HG03108 (cell line): ENCODE measurements at regions not wholly inside any gene's neighbourhood (a gene's known extent, or its start where the extent isn't known, plus 50 kb on each side); places are given as distances from the start of the nearest gene placed in this dataset.
"Not testable (repeated sequence)": the region's sequence is repeated elsewhere in the genome, so short reads cannot be mapped to it uniquely, and the experiment has no call there.

ENCODE experiments used
- ATAC-seq: cut with Tn5 transposase; IDR thresholded peaks from one replicate; pipeline ENCODE4 v1.9.1; 2021; ENCODE audit warnings: moderate library complexity; ENCODE audit not compliant: unreplicated experiment

- no peak for ATAC-seq
These were observed 944.7 kb upstream of the NDST4 start for GRCh38 chr4:116058129-116058528.

- ATAC-seq = no peak
These were observed 942.7 kb upstream of the NDST4 start for GRCh38 chr4:116055857-116056827.

GRCh38 chr4:116027311-116027710 is 913.9 kb upstream of the NDST4 start:
- no peak for ATAC-seq

DNA sequence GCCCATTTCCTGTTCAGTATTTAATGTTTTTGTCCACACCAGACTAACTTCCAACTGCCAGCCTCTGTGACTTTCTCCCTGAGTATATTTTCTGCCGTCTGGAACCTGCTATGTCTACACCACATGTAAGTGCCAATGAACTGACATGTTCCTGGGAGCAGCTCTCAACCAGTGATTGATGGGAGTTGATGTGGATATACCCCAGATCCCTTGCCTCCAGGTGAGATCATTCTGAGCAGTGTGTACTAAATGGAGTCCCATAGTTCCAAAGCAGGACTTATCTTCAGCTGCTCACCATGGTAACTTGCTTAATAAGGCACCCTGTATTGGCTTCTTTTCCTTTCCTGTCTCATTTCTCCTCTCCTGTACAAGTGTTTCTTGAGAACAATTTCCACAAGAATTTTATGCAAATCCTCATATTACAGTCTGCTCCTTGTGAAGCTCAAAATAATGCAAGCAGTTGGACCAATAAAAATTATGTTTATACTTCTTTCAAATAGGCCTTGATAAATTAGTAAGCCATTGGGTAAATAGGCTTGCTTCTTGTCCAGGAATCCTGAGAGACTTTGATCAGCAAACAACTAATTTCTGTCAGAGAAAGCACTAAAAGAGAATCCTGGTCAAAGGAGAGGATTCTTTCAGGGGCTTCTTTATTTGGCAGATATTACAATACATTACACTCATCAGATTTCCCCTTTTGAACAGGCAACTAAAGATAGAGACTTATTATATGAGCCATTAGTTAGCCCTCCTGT is 911.7 kb upstream of the NDST4 start:
- no peak for ATAC-seq

GRCh38 chr4:116023049-116023448 is 909.6 kb upstream of the NDST4 start:
- no peak for ATAC-seq

- ATAC-seq = no peak
These were observed 906.8 kb upstream of the NDST4 start for GRCh38 chr4:116020141-116020722.

DNA sequence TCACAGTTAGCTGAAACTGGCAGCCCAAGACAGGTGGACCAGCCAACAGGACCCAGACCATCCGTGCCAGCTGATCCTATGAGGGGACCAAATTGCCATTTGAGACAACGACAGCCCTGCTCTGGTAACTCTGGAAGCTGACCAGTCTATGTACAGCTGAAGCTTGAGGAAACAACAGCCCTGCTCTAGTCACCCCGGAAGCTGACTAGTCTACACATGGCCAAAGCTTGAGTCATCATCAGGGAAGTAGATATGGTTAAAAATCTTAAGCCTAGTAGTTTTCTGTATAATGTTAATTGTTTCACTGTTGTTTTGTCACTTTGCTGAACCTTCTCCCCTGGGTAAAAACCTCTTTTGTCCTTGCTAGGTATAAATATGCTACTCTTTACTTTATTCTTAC is 905.4 kb upstream of the NDST4 start:
- no peak for ATAC-seq

- ATAC-seq = no peak
These were observed 902.8 kb upstream of the NDST4 start for GRCh38 chr4:116016201-116016600.

DNA sequence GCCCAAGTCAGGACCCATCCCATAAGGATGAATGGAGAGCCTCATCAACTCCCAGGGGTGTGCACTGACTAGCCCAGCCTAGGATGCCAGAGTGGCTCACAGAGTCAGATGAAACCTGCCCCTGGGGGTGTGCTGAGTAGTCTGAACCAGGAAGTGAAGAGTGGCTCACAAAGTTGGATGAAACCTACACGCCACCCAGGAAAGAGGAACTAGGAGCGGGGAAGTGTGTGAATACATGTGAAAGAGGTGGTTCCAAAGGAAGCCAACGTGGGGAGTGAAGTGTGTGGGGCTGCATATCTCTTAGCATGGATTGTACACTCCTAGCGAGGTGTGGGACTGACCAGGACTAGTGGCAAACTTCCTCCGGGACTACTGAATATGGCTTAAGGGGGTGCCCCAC is 902.1 kb upstream of the NDST4 start:
- no peak for ATAC-seq

DNA sequence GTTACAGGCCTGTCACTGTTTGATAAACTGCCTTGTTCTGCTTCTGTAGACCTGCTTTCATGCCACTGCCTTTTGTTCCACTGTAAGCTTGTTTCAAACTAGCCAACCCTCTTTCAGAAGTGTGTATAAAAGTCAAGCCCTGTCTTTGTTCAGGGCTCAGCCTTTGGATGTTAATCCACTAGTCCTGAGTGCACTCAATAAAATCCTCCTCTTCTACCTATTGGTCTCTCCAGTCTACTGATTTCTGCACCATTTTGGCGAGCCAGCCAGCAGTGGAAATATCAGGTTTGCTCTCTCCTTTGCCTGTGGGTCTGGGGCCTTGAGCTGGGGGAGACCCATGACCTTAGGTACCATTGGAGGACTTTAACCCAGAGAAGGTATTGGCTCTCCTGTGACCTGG is 901.6 kb upstream of the NDST4 start:
- ATAC-seq = no peak

GRCh38 chr4:116010923-116011322 is 897.5 kb upstream of the NDST4 start:
- ATAC-seq = no peak

GRCh38 chr4:116005806-116006088 is 892.3 kb upstream of the NDST4 start:
- ATAC-seq = no peak

DNA sequence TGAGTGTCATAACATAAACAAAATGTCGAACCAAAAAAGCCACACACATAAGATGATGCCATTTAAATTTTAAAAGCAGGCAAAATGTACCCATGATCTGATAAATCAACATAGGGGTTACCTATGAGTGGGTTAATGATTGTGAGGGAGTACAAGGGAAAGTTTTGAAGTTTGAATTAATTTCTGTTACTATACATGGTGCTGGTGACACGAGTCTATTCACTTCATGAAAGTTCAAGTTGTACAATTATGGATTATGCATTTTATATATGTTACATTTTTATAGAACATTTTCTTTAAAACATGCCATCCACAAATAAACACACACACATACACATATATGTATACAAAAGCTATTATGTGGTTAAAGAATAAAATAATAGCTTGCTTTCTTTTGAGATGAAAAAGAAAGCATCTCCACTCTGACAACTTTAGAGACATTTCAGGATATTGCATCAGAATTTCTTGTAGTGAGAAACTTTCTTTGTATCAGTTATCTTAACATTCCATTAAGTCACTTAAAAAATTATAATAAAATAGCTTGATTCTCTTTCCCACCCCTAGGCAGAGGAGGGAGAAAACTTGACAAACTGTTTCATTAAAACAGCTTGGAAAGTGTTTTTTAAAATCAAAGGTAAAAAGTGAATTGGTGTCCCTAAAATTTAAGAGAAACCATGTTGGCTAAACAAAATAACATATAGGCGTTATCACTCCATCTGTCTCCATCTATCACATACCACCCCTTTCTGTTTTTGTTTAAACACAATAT is 891.8 kb upstream of the NDST4 start:
- no peak for ATAC-seq

DNA sequence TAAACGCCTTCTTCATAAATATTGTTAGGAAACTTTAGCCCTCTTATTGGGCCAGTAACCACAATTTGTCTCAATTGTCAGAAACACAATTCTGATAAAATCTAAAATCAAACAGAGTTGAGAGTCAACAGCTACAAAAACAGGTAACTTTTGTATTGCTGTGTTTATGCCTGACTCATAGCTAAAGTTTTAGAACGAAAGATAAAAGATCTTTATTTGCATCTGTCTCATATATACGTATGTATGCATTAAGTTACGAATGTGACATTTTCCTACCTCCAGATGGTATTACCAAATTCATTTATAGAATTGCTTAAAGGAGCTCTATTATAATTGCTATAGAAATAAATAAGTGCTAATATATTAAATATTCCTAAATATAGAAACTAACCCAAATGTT is 887.9 kb upstream of the NDST4 start:
- no peak for ATAC-seq

- no peak for ATAC-seq
These were observed 873.2 kb upstream of the NDST4 start for GRCh38 chr4:115986573-115986972.

GRCh38 chr4:115975421-115976001 is 862.1 kb upstream of the NDST4 start:
- ATAC-seq = not testable (repeated sequence)

GRCh38 chr4:115973768-115974167 is 860.3 kb upstream of the NDST4 start:
- ATAC-seq = no peak

- ATAC-seq = no peak
These were observed 859.5 kb upstream of the NDST4 start for GRCh38 chr4:115972967-115973366.

- no peak for ATAC-seq
These were observed 857.4 kb upstream of the NDST4 start for GRCh38 chr4:115970859-115971258.

DNA sequence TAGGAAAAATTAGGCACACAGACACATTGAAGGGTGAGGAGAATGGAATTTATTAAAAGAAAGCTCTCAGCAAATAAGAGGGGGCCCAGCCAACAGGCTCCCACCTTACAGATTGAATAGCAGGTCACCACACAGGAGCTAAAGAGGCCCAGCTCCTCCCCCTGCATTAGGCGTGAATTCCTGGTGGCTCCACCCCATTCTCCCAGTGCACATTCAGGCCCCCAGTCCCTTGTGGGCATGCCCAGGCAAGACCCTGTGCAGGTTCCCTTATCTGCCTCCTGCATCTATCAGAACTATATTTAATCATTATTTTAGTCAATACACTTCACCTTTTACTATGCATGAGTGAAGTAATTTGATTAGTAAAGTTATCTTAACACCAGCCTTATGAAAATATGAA is 856.3 kb upstream of the NDST4 start:
- no peak for ATAC-seq

- no peak for ATAC-seq
These were observed 852.2 kb upstream of the NDST4 start for GRCh38 chr4:115965588-115965987.
